Activated T-helper 17 cell treated with anti-CD3 and anti-CD28 coated beads, Interleukin-2, amount 50 U/mL, for 72 hours (primary cell): ENCODE measurements at regions not wholly inside any gene's neighbourhood (a gene's known extent, or its start where the extent isn't known, plus 50 kb on each side); places are given as distances from the start of the nearest gene placed in this dataset.
"Not testable (repeated sequence)": the region's sequence is repeated elsewhere in the genome, so short reads cannot be mapped to it uniquely, and the experiment has no call there.

ENCODE experiments used
- ATAC-seq: fragments of 150-1000 bp; cut with Tn5 transposase; replicated peaks from 2 replicates; pipeline ENCODE4 v1.10.0; 2021; ENCODE audit warnings: mild to moderate bottlenecking, moderate library complexity
- H3K27ac Mint-ChIP-seq: one replicate; pipeline ENCODE4 v1.8.0; 2022; ENCODE audit warnings: mixed read lengths
- H3K27me3 Mint-ChIP-seq: one replicate; pipeline ENCODE4 v1.8.0; 2022; ENCODE audit warnings: mixed read lengths
- H3K36me3 Mint-ChIP-seq: one replicate; pipeline ENCODE4 v1.8.0; 2022; ENCODE audit warnings: low read depth, mild to moderate bottlenecking, mixed read lengths
- H3K4me1 Mint-ChIP-seq: one replicate; pipeline ENCODE4 v1.8.0; 2022; ENCODE audit warnings: mixed read lengths
- H3K4me3 Mint-ChIP-seq: one replicate; pipeline ENCODE4 v1.8.0; 2022; ENCODE audit warnings: mild to moderate bottlenecking, mixed read lengths
- H3K9me3 Mint-ChIP-seq: one replicate; pipeline ENCODE4 v1.8.0; 2022; ENCODE audit warnings: mixed read lengths

- H3K27me3 Mint-ChIP-seq = peaks cover 11% of the 10 kb centered on the region
These were observed 51.1 kb upstream of the MIER3 start for GRCh38 chr5:57002959-57003485.

GRCh38 chr5:57003566-57003965 lies 51.6 kb upstream of the MIER3 start:
- H3K27me3 Mint-ChIP-seq = peaks cover 11% of the 10 kb centered on the region
- not testable (repeated sequence) for H3K27ac Mint-ChIP-seq, H3K4me3 Mint-ChIP-seq, H3K36me3 Mint-ChIP-seq, ATAC-seq, H3K9me3 Mint-ChIP-seq, H3K4me1 Mint-ChIP-seq

More at GRCh38 chr5:57002959-57003485, 51.1 kb upstream of the MIER3 start:
- no peak for ATAC-seq
- Mint-ChIP-seq H3K27ac (no peak overlapping the region), H3K36me3 (no peaks in the 10 kb centered on the region), H3K9me3 (no peaks in the 10 kb centered on the region), H3K4me1 (no peaks in the 10 kb centered on the region), H3K4me3 (no peak overlapping the region)

GRCh38 chr5:57004800-57005199 lies 52.9 kb upstream of the MIER3 start:
- no peak overlapping the region for H3K27ac Mint-ChIP-seq
- no peaks in the 10 kb centered on the region for H3K4me1 Mint-ChIP-seq
- no peaks in the 10 kb centered on the region for H3K36me3 Mint-ChIP-seq

GRCh38 chr5:57007344-57007743 lies 55.4 kb upstream of the MIER3 start:
- peak; percentile 43 for ATAC-seq

More at GRCh38 chr5:57004800-57005199, 52.9 kb upstream of the MIER3 start:
- peaks cover 8% of the 10 kb centered on the region for H3K27me3 Mint-ChIP-seq
- H3K4me3 Mint-ChIP-seq = no peak overlapping the region
- no peak for ATAC-seq
- H3K9me3 Mint-ChIP-seq = no peaks in the 10 kb centered on the region

GRCh38 chr5:57009811-57010210 lies 57.9 kb upstream of the MIER3 start:
- no peaks in the 10 kb centered on the region for H3K9me3 Mint-ChIP-seq
- H3K27ac Mint-ChIP-seq = no peak overlapping the region
- no peaks in the 10 kb centered on the region for H3K4me1 Mint-ChIP-seq
- no peak overlapping the region for H3K4me3 Mint-ChIP-seq
- no peaks in the 10 kb centered on the region for H3K36me3 Mint-ChIP-seq
- peaks cover 3% of the 10 kb centered on the region for H3K27me3 Mint-ChIP-seq
- ATAC-seq = no peak

More at GRCh38 chr5:57007344-57007743, 55.4 kb upstream of the MIER3 start:
- H3K27me3 Mint-ChIP-seq = peaks cover 8% of the 10 kb centered on the region
- no peaks in the 10 kb centered on the region for H3K9me3 Mint-ChIP-seq
- H3K4me1 Mint-ChIP-seq = no peaks in the 10 kb centered on the region
- H3K36me3 Mint-ChIP-seq = no peaks in the 10 kb centered on the region
- no peak overlapping the region for H3K4me3 Mint-ChIP-seq
- H3K27ac Mint-ChIP-seq = no peak overlapping the region

GRCh38 chr5:57010786-57011185 lies 58.9 kb upstream of the MIER3 start:
- ATAC-seq = no peak
- no peak overlapping the region for H3K27ac Mint-ChIP-seq
- no peak overlapping the region for H3K4me3 Mint-ChIP-seq
- no peaks in the 10 kb centered on the region for H3K9me3 Mint-ChIP-seq
- peaks cover 3% of the 10 kb centered on the region for H3K27me3 Mint-ChIP-seq
- no peaks in the 10 kb centered on the region for H3K4me1 Mint-ChIP-seq
- no peaks in the 10 kb centered on the region for H3K36me3 Mint-ChIP-seq

GRCh38 chr5:57012511-57012910 lies 60.6 kb upstream of the MIER3 start:
- no peak for ATAC-seq

GRCh38 chr5:57025961-57026360 lies 74.0 kb upstream of the MIER3 start:
- Mint-ChIP-seq H3K4me1 (peaks cover 6% of the 10 kb centered on the region), H3K27ac (no peak overlapping the region), H3K4me3 (no peak overlapping the region), H3K36me3 (no peaks in the 10 kb centered on the region), H3K27me3 (no peaks in the 10 kb centered on the region), H3K9me3 (no peaks in the 10 kb centered on the region)
- no peak for ATAC-seq

More at GRCh38 chr5:57012511-57012910, 60.6 kb upstream of the MIER3 start:
- no peak overlapping the region for H3K4me3 Mint-ChIP-seq
- no peaks in the 10 kb centered on the region for H3K36me3 Mint-ChIP-seq
- no peaks in the 10 kb centered on the region for H3K9me3 Mint-ChIP-seq
- no peak overlapping the region for H3K27ac Mint-ChIP-seq
- peaks cover 3% of the 10 kb centered on the region for H3K27me3 Mint-ChIP-seq
- no peaks in the 10 kb centered on the region for H3K4me1 Mint-ChIP-seq

- no peaks in the 10 kb centered on the region for H3K36me3 Mint-ChIP-seq
- peaks cover 4% of the 10 kb centered on the region for H3K27me3 Mint-ChIP-seq
- H3K27ac Mint-ChIP-seq = no peak overlapping the region
- H3K4me3 Mint-ChIP-seq = no peak overlapping the region
- no peaks in the 10 kb centered on the region for H3K9me3 Mint-ChIP-seq
- H3K4me1 Mint-ChIP-seq = peaks cover 6% of the 10 kb centered on the region
- no peak for ATAC-seq
These were observed 76.2 kb upstream of the MIER3 start for GRCh38 chr5:57028161-57028560.

GRCh38 chr5:57032151-57032551 lies 80.2 kb upstream of the MIER3 start:
- Mint-ChIP-seq H3K4me1 (peaks cover 6% of the 10 kb centered on the region), H3K36me3 (no peaks in the 10 kb centered on the region), H3K9me3 (no peaks in the 10 kb centered on the region), H3K4me3 (no peak overlapping the region), H3K27me3 (peaks cover 4% of the 10 kb centered on the region), H3K27ac (no peak overlapping the region)
- ATAC-seq = no peak

GRCh38 chr5:57033103-57033502 lies 81.2 kb upstream of the MIER3 start:
- Mint-ChIP-seq H3K4me3 (no peak overlapping the region), H3K27me3 (peaks cover 4% of the 10 kb centered on the region), H3K9me3 (no peaks in the 10 kb centered on the region), H3K4me1 (peaks cover 6% of the 10 kb centered on the region), H3K27ac (no peak overlapping the region), H3K36me3 (no peaks in the 10 kb centered on the region)
- no peak for ATAC-seq

- no peak overlapping the region for H3K4me3 Mint-ChIP-seq
- no peak overlapping the region for H3K27ac Mint-ChIP-seq
- peaks cover 6% of the 10 kb centered on the region for H3K4me1 Mint-ChIP-seq
- no peaks in the 10 kb centered on the region for H3K9me3 Mint-ChIP-seq
- no peaks in the 10 kb centered on the region for H3K36me3 Mint-ChIP-seq
- peaks cover 4% of the 10 kb centered on the region for H3K27me3 Mint-ChIP-seq
- ATAC-seq = no peak
These were observed 81.6 kb upstream of the MIER3 start for GRCh38 chr5:57033503-57033902.

GRCh38 chr5:57034201-57034916 lies 82.4 kb upstream of the MIER3 start:
- Mint-ChIP-seq H3K27ac (no peak overlapping the region), H3K27me3 (peaks cover 4% of the 10 kb centered on the region), H3K4me3 (no peak overlapping the region), H3K9me3 (no peaks in the 10 kb centered on the region), H3K4me1 (peaks cover 6% of the 10 kb centered on the region), H3K36me3 (no peaks in the 10 kb centered on the region)
- no peak for ATAC-seq

- Mint-ChIP-seq H3K27me3 (peaks cover 4% of the 10 kb centered on the region), H3K9me3 (no peaks in the 10 kb centered on the region), H3K27ac (no peak overlapping the region), H3K4me3 (no peak overlapping the region), H3K4me1 (no peaks in the 10 kb centered on the region), H3K36me3 (no peaks in the 10 kb centered on the region)
- ATAC-seq = no peak
These were observed 84.0 kb upstream of the MIER3 start for GRCh38 chr5:57035955-57036354.

- H3K9me3 Mint-ChIP-seq = no peaks in the 10 kb centered on the region
- no peak overlapping the region for H3K27ac Mint-ChIP-seq
- peaks cover 4% of the 10 kb centered on the region for H3K27me3 Mint-ChIP-seq
- no peak for ATAC-seq
- no peak overlapping the region for H3K4me3 Mint-ChIP-seq
- H3K4me1 Mint-ChIP-seq = no peaks in the 10 kb centered on the region
- no peaks in the 10 kb centered on the region for H3K36me3 Mint-ChIP-seq
These were observed 84.8 kb upstream of the MIER3 start for GRCh38 chr5:57036761-57037160.
